WERI-Rb-1 (cell line): ENCODE measurements at regions not wholly inside any gene's neighbourhood (a gene's known extent, or its start where the extent isn't known, plus 50 kb on each side); places are given as distances from the start of the nearest gene placed in this dataset.

Experiments used
- DNase-seq: peaks from one replicate; pipeline ENCODE4 v3.0.0-alpha.2; 2020
- H3K27ac ChIP-seq: fragments of 250-450 bp; sonication (Bioruptor Pico); 2 replicates; pipeline ENCODE4 v1.5.1; 2020; ENCODE audit warnings: mild to moderate bottlenecking, moderate library complexity
- H3K27me3 ChIP-seq: fragments of 250-450 bp; sonication (Bioruptor Pico); 2 replicates; pipeline ENCODE4 v1.5.1; 2021; ENCODE audit warnings: mild to moderate bottlenecking, low read depth, moderate library complexity; ENCODE audit not compliant: insufficient read depth, severe bottlenecking
- H3K36me3 ChIP-seq: fragments of 250-450 bp; sonication (Bioruptor Pico); 2 replicates; pipeline ENCODE4 v1.5.1; 2020; ENCODE audit warnings: mild to moderate bottlenecking, moderate library complexity
- H3K4me3 ChIP-seq: 2 replicates; pipeline ENCODE4 v1.5.1; 2011; ENCODE audit warnings: low read depth, mild to moderate bottlenecking, control low read depth, low read length
- H3K9me3 ChIP-seq: fragments of 250-450 bp; sonication (Bioruptor Pico); 2 replicates; pipeline ENCODE4 v1.5.1; 2021; ENCODE audit warnings: mild to moderate bottlenecking, moderate library complexity; ENCODE audit not compliant: severe bottlenecking
- CTCF ChIP-seq: IDR thresholded peaks from 2 replicates; pipeline ENCODE4 v1.5.1; 2011; ENCODE audit warnings: low read depth, mild to moderate bottlenecking, control low read depth, inconsistent platforms, low read length

DNA sequence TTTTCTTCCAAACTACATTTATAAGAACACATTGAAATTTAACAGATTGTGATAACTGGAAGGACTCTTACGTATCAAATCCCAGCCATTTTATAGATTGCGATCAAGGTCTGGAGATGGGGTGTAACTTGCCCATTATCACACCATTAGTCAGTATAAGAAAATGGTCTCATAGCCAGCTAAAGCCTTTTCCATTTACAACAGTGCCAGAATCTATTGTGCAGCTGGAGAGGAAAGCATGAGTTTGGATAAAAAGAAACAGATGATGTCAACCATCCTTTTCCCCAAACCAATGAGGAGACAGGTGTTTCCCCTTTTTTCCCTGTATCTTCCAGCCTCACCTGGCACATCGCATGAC is 658.8 kb downstream of the ACTL7B start:
- no peak for TF ChIP-seq CTCF
- DNase-seq, result no peak
- peaks cover 6% of the 10 kb centered on the region for H3K9me3 ChIP-seq
- H3K27me3 ChIP-seq, result no peaks in the 10 kb centered on the region
- H3K27ac ChIP-seq, result no peak overlapping the region
- no peaks in the 10 kb centered on the region for H3K36me3 ChIP-seq
- H3K4me3 ChIP-seq, result no peak overlapping the region

DNA sequence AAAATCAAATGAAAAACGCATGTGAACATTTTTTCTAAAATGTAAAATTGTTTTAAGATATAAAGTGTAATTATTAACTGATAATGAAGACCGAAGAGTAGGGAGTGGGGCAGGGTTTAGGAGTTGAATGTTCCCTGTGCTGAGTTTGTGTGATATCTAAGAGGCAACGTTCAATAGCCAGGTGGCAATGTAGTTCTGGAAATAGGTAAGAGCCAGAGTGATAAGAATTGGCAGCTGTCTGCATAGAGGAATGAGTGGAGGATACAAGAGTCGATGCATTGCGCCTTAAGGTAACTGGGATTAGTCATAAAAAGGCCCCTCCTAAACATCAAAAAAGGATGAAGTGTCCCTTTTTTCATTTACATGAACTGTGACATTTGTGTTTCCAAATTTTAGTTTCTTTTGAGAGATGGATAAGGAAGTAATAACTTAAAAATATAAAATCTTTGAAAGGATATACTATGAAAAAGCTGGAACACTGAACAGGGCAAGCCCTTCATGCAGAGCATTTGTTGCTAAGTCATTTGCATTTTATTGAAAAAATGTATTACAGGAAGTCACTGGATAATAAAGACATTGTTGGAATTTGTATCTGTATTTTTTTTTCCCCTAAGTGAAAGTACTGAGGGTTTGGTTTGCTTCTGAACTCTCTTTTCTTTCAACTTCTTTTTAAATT is 659.3 kb downstream of the ACTL7B start:
- peaks cover 6% of the 10 kb centered on the region for H3K9me3 ChIP-seq
- DNase-seq, result no peak
- no peaks in the 10 kb centered on the region for H3K27me3 ChIP-seq
- H3K27ac ChIP-seq, result no peak overlapping the region
- H3K36me3 ChIP-seq, result no peaks in the 10 kb centered on the region
- H3K4me3 ChIP-seq, result no peak overlapping the region
- TF ChIP-seq CTCF, result no peak

DNA sequence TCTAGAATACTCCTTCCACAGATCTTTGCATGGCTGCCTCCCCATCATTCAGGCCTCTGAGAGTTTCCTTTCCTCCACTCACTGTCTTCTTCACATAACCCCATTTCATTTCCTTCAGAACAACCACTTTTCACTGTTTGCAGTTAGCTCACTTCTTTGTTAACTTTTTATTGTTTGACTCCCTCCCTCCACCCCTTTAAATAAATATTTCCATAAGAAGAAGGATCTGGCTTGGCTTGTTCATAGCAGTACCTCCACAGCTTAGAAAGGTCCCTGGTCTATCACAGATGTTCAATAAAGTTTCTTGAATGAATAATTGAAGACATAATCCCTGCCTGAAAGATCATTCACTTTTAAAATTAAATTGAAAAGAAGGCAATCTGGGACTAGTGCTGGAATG is 661.6 kb downstream of the ACTL7B start:
- no peak overlapping the region for H3K4me3 ChIP-seq
- H3K27ac ChIP-seq, result no peak overlapping the region
- H3K27me3 ChIP-seq, result no peaks in the 10 kb centered on the region
- H3K9me3 ChIP-seq, result no peaks in the 10 kb centered on the region
- no peak for DNase-seq
- H3K36me3 ChIP-seq, result no peaks in the 10 kb centered on the region
- no peak for TF ChIP-seq CTCF

DNA sequence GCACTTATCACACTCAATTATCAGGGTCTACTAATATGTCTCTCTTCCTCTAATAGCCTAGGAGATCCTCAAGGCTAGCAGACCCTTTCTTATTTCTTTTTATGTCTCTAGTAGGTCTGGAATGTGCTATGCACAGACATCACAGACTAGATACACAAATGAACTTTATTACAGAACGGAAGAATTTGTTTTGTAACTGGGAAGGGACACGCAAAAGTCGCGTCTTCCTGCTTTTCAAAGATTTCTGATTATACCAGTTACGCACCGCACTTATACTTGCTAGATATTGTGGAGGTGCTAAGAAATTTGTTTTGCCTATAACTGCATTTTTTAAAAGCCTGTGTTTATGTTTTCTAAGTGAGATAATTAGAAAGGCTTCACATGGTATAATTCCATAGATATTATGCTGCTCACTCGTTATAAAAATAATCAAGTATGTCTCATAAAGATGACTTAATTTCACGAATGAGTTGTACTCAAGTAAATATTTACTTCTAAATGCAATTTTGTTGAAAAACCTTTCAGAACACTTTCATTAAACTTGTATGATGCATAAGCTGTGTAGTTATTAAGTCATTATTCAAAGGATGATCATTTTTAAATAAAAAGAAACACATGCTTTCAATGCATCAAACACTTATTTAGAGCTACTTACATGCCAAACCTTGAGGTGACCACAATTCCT is 662.6 kb downstream of the ACTL7B start:
- H3K9me3 ChIP-seq, result no peaks in the 10 kb centered on the region
- H3K4me3 ChIP-seq, result no peak overlapping the region
- no peak for DNase-seq
- no peak overlapping the region for H3K27ac ChIP-seq
- TF ChIP-seq CTCF, result no peak
- H3K27me3 ChIP-seq, result no peaks in the 10 kb centered on the region
- no peaks in the 10 kb centered on the region for H3K36me3 ChIP-seq

- H3K27ac ChIP-seq, result no peak overlapping the region
- TF ChIP-seq CTCF, result no peak
- H3K27me3 ChIP-seq, result no peaks in the 10 kb centered on the region
- no peaks in the 10 kb centered on the region for H3K9me3 ChIP-seq
- DNase-seq, result no peak
- H3K4me3 ChIP-seq, result no peak overlapping the region
- H3K36me3 ChIP-seq, result no peaks in the 10 kb centered on the region
These were observed 664.7 kb downstream of the ACTL7B start for GRCh38 chr9:108191065-108191464.

- TF ChIP-seq CTCF, result no peak
- Histone ChIP-seq H3K27me3 (no peaks in the 10 kb centered on the region), H3K4me3 (no peak overlapping the region), H3K36me3 (no peaks in the 10 kb centered on the region), H3K27ac (no peak overlapping the region), H3K9me3 (no peaks in the 10 kb centered on the region)
- no peak for DNase-seq
These were observed 666.8 kb downstream of the ACTL7B start for GRCh38 chr9:108188976-108189375.
